H1 (cell line): ENCODE measurements at regions not wholly inside any gene's neighbourhood (a gene's known extent, or its start where the extent isn't known, plus 50 kb on each side); places are given as distances from the start of the nearest gene placed in this dataset.
"Not testable (repeated sequence)": the region's sequence is repeated elsewhere in the genome, so short reads cannot be mapped to it uniquely, and the experiment has no call there.

Experiments used
- CTCF ChIA-PET: fragments of 300-600 bp; sonication (Branson Sonifier 250); formaldehyde crosslinking; loops from one replicate; lab custom pipeline; 2021; ENCODE audit not compliant: partially characterized antibody; lab: Charles Lee
- POLR2A ChIA-PET: fragments of 300-600 bp; sonication (Branson Sonifier 250); formaldehyde crosslinking; loops from one replicate; lab custom pipeline; 2021; ENCODE audit warnings: inconsistent platforms; ENCODE audit not compliant: partially characterized antibody; lab: Charles Lee
- DNase-seq, 2 experiments: peaks; one replicate each; pipeline versions ENCODE4 v3.0.0 to v3.0.0-alpha.2; 2010 to 2022; ENCODE audit warnings: low spot score in 2 of 2, low read depth in 1 of 2, mixed read lengths in 1 of 2
- FAIRE-seq: peaks from 2 replicates; lab custom pipeline; 2011; peaks lifted over from hg19 to GRCh38; lab: Jason Lieb, UNC
- H2AFZ ChIP-seq: 2 replicates; pipeline ENCODE4 v1.8.1; 2012; ENCODE audit warnings: low read length, inconsistent platforms
- H2AK5ac ChIP-seq: 2 replicates; pipeline ENCODE4 v1.6.1; 2013; ENCODE audit warnings: low read depth, low read length
- H2BK120ac ChIP-seq: replicated peaks from 2 replicates; pipeline ENCODE3; 2013; ENCODE audit warnings: low read depth, low read length, inconsistent platforms
- H2BK12ac ChIP-seq: 2 replicates; pipeline ENCODE4 v1.6.1; 2013; ENCODE audit warnings: low read depth, low read length
- H2BK15ac ChIP-seq: 2 replicates; pipeline ENCODE4 v1.6.1; 2013; ENCODE audit warnings: low read length
- H2BK20ac ChIP-seq: 2 replicates; pipeline ENCODE4 v1.6.1; 2013; ENCODE audit warnings: low read length
- H2BK5ac ChIP-seq: 2 replicates; pipeline ENCODE4 v1.6.1; 2013; ENCODE audit warnings: low read depth, low read length
- H3K14ac ChIP-seq: 2 replicates; pipeline ENCODE4 v1.6.1; 2013; ENCODE audit warnings: inconsistent platforms; ENCODE audit not compliant: insufficient read length
- H3K18ac ChIP-seq: 2 replicates; pipeline ENCODE4 v1.6.1; 2013; ENCODE audit warnings: low read length; ENCODE audit errors: extremely low read depth
- H3K23ac ChIP-seq: 2 replicates; pipeline ENCODE4 v1.6.1; 2013; ENCODE audit warnings: inconsistent platforms; ENCODE audit not compliant: insufficient read length
- H3K23me2 ChIP-seq: 2 replicates; pipeline ENCODE4 v1.6.1; 2013; ENCODE audit warnings: low read depth, low read length
- H3K27ac ChIP-seq: 2 replicates; pipeline ENCODE4 v1.6.1; 2011; ENCODE audit warnings: low read depth, low read length, inconsistent platforms
- H3K27me3 ChIP-seq, 4 experiments: replicated peaks in 1 of 4; 1 replicate in 1 of 4; 2 replicates in 3 of 4; pipeline versions ENCODE4 v1.6.1 to v1.8.1; 2011 to 2013; ENCODE audit warnings: low read length in 3 of 4, mild to moderate bottlenecking in 3 of 4, inconsistent platforms in 2 of 4, mixed read lengths in 2 of 4, moderate library complexity in 1 of 4; ENCODE audit not compliant: control insufficient read depth in 3 of 4, insufficient read depth in 3 of 4; ENCODE audit errors: extremely low read depth in 1 of 4
- H3K36me3 ChIP-seq, 4 experiments: 2 replicates each; pipeline versions ENCODE4 v1.6.1 to v1.8.1; 2011 to 2013; ENCODE audit warnings: mild to moderate bottlenecking in 4 of 4, low read length in 3 of 4, moderate library complexity in 2 of 4, control low read depth in 1 of 4, inconsistent platforms in 1 of 4; ENCODE audit not compliant: insufficient read depth in 4 of 4, control insufficient read depth in 2 of 4
- H3K4ac ChIP-seq: replicated peaks from 2 replicates; pipeline ENCODE3; 2013; ENCODE audit warnings: low read length, low read depth, mixed read lengths, inconsistent platforms; ENCODE audit not compliant: insufficient read length
- H3K4me1 ChIP-seq, 4 experiments: replicated peaks in 1 of 4; 1 replicate in 1 of 4; 2 replicates in 3 of 4; pipeline versions ENCODE4 v1.6.1 to v1.8.1; 2011 to 2013; ENCODE audit warnings: low read length in 3 of 4, inconsistent platforms in 2 of 4, mixed read lengths in 1 of 4; ENCODE audit not compliant: insufficient read depth in 4 of 4, control insufficient read depth in 3 of 4
- H3K4me2 ChIP-seq, 2 experiments: 2 replicates each; pipeline versions ENCODE4 v1.6.1 to v1.8.1; 2011 to 2013; ENCODE audit warnings: low read depth in 2 of 2, low read length in 2 of 2, control low read depth in 1 of 2, inconsistent platforms in 1 of 2, mild to moderate bottlenecking in 1 of 2; ENCODE audit not compliant: insufficient read depth in 1 of 2
- H3K4me3 ChIP-seq, 4 experiments: fragments of 200-600, 300-600 bp in 1 of 4; sonication (generic), shearing (Covaris generic), sonication (Bioruptor Twin) in 1 of 4; 2 replicates each; pipeline versions ENCODE4 v1.5.1 to v1.8.1; 2011 to 2016; ENCODE audit warnings: low read length in 4 of 4, low read depth in 3 of 4, control low read depth in 2 of 4, inconsistent platforms in 2 of 4, mild to moderate bottlenecking in 2 of 4, mixed read lengths in 1 of 4, moderate library complexity in 1 of 4; ENCODE audit not compliant: insufficient read depth in 2 of 4; ENCODE audit errors: extremely low read depth in 1 of 4
- H3K56ac ChIP-seq: replicated peaks from 2 replicates; pipeline ENCODE3; 2013; ENCODE audit warnings: low read depth, mild to moderate bottlenecking, mixed read lengths, low read length, inconsistent platforms; ENCODE audit not compliant: insufficient read length
- H3K79me1 ChIP-seq: 2 replicates; pipeline ENCODE4 v1.6.1; 2013; ENCODE audit warnings: low read depth, low read length, control low read depth
- H3K79me2 ChIP-seq, 2 experiments: 2 replicates each; pipeline versions ENCODE4 v1.6.1 to v1.8.1; 2012 to 2013; ENCODE audit warnings: low read length in 2 of 2, mild to moderate bottlenecking in 2 of 2, inconsistent platforms in 1 of 2; ENCODE audit not compliant: insufficient read depth in 2 of 2, control insufficient read depth in 1 of 2
- H3K9ac ChIP-seq, 4 experiments: replicated peaks in 1 of 4; 1 replicate in 1 of 4; 2 replicates in 3 of 4; pipeline versions ENCODE4 v1.6.1 to v1.8.1; 2011 to 2013; ENCODE audit warnings: low read depth in 3 of 4, low read length in 3 of 4, control low read depth in 2 of 4, mild to moderate bottlenecking in 2 of 4, moderate library complexity in 2 of 4, inconsistent platforms in 1 of 4; ENCODE audit errors: extremely low read depth in 1 of 4
- H3K9me3 ChIP-seq, 2 experiments: 2 replicates each; pipeline versions ENCODE4 v1.6.1 to v1.8.1; 2012 to 2013; ENCODE audit warnings: mild to moderate bottlenecking in 2 of 2, moderate library complexity in 2 of 2, control low read depth in 1 of 2, inconsistent platforms in 1 of 2, low read depth in 1 of 2, low read length in 1 of 2, mixed read lengths in 1 of 2; ENCODE audit not compliant: insufficient read depth in 2 of 2
- H4K20me1 ChIP-seq, 2 experiments: replicated peaks in 1 of 2; 2 replicates each; pipeline versions ENCODE3 to v1.8.1; 2011 to 2013; ENCODE audit warnings: inconsistent platforms in 2 of 2, low read length in 2 of 2, mild to moderate bottlenecking in 1 of 2; ENCODE audit not compliant: insufficient read depth in 2 of 2, control insufficient read depth in 1 of 2
- H4K5ac ChIP-seq: 2 replicates; pipeline ENCODE4 v1.6.1; 2013; ENCODE audit warnings: low read length, low read depth, mixed read lengths, inconsistent platforms; ENCODE audit not compliant: insufficient read length
- H4K8ac ChIP-seq: 2 replicates; pipeline ENCODE4 v1.8.0; 2013; ENCODE audit warnings: mild to moderate bottlenecking, moderate library complexity, low read length, inconsistent platforms; ENCODE audit not compliant: insufficient read depth; ENCODE audit errors: extremely low read depth
- H4K91ac ChIP-seq: replicated peaks from 2 replicates; pipeline ENCODE3; 2013; ENCODE audit warnings: low read length, mixed read lengths, inconsistent platforms; ENCODE audit not compliant: insufficient read length
- WGBS, 2 experiments: shearing (Covaris generic) in 1 of 2; methylation state at CpG; one replicate each; pipeline versions ENCODE4 v1.1.6 to v1.1.7; 2013 to 2015; ENCODE audit warnings: low lambda C conversion rate in 2 of 2, mixed read lengths in 2 of 2, inconsistent platforms in 1 of 2, low coverage in 1 of 2, missing lambda C conversion rate in 1 of 2; ENCODE audit not compliant: insufficient replicate concordance in 2 of 2, insufficient coverage in 1 of 2, insufficient read length in 1 of 2; ENCODE audit errors: extremely low coverage in 1 of 2, missing lambda C conversion rate in 1 of 2; 5-methylcytosine and 5-hydroxymethylcytosine counted together
- TF ChIP-seq, protein P1 (sequence below): IDR thresholded peaks from 2 replicates; pipeline ENCODE4 v1.6.1; 2011; ENCODE audit warnings: low read length, improper control_type of control experiment

DNA sequence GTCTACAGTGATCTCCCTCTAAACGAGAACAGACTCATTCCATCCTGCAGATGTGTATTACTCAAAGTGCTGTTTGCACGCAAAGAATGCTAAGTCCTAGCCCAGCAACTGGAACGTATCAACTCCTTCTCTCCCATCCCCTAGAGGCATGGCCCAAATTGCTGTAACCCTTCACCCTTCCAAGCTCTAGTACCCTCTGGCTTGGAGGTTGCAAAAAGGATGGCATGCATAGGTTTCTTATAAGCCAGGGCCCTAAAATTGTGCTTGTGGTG lies 71.5 kb upstream of the TGM3 start (continued):
- TF ChIP-seq, protein P1, sequence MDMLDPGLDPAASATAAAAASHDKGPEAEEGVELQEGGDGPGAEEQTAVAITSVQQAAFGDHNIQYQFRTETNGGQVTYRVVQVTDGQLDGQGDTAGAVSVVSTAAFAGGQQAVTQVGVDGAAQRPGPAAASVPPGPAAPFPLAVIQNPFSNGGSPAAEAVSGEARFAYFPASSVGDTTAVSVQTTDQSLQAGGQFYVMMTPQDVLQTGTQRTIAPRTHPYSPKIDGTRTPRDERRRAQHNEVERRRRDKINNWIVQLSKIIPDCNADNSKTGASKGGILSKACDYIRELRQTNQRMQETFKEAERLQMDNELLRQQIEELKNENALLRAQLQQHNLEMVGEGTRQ: no peak

DNA sequence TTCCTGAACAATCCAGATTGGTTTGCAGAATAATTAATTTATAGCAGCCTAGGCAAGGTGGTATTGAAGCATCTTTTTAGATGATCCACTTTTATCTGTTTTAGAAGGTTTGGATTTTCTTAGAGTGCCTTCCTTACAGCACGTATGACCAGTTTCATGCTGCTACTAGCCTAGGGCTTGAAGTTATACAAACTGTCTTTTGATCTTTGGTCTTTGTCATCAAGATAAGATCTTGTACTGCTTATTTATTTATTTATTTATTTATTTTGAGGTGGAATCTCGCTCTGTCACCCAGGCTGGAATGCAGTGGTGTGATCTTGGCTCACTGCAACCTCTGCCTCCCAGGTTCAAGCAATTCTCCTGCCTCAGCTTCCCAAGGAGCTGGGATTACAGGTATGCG lies 68.5 kb upstream of the TGM3 start:
- FAIRE-seq, H2BK20ac ChIP-seq, H2BK12ac ChIP-seq, H3K18ac ChIP-seq, H3K36me3 ChIP-seq, H3K9me3 ChIP-seq, H2BK5ac ChIP-seq, H3K27me3 ChIP-seq, H3K4me3 ChIP-seq, H4K20me1 ChIP-seq, H2AK5ac ChIP-seq, H3K4me2 ChIP-seq, H3K79me2 ChIP-seq, H3K4ac ChIP-seq, H4K91ac ChIP-seq, H4K5ac ChIP-seq, H3K9ac ChIP-seq, H3K79me1 ChIP-seq, H3K23me2 ChIP-seq, DNase-seq, H2AFZ ChIP-seq, H3K27ac ChIP-seq, H3K23ac ChIP-seq, H2BK15ac ChIP-seq, H4K8ac ChIP-seq, H2BK120ac ChIP-seq, H3K4me1 ChIP-seq, H3K56ac ChIP-seq, H3K14ac ChIP-seq, POLR2A ChIA-PET: not testable (repeated sequence)
- WGBS, 2 experiments: 89% methylated on average over 3 of the region's 3 CpGs; no CpG with 5 or more reads in 1 of the 2 experiments
- CTCF ChIA-PET: interaction anchor here (0.6 to 1.0 kb wide), 2 partner anchors 14 to 16 kb away, joined by 3 read pairs; no protein-coding TSS in a partner anchor
